H1 (cell line): ENCODE measurements at regions not wholly inside any gene's neighbourhood (a gene's known extent, or its start where the extent isn't known, plus 50 kb on each side); places are given as distances from the start of the nearest gene placed in this dataset.

Source experiments
- CTCF ChIA-PET: fragments of 300-600 bp; sonication (Branson Sonifier 250); formaldehyde crosslinking; loops from one replicate; lab custom pipeline; 2021; ENCODE audit not compliant: partially characterized antibody; lab: Charles Lee
- POLR2A ChIA-PET: fragments of 300-600 bp; sonication (Branson Sonifier 250); formaldehyde crosslinking; loops from one replicate; lab custom pipeline; 2021; ENCODE audit warnings: inconsistent platforms; ENCODE audit not compliant: partially characterized antibody; lab: Charles Lee
- DNase-seq, 2 experiments: peaks; one replicate each; pipeline versions ENCODE4 v3.0.0 to v3.0.0-alpha.2; 2010 to 2022; ENCODE audit warnings: low spot score in 2 of 2, low read depth in 1 of 2, mixed read lengths in 1 of 2
- FAIRE-seq: peaks from 2 replicates; lab custom pipeline; 2011; peaks lifted over from hg19 to GRCh38; lab: Jason Lieb, UNC
- H2AFZ ChIP-seq: 2 replicates; pipeline ENCODE4 v1.8.1; 2012; ENCODE audit warnings: low read length, inconsistent platforms
- H2AK5ac ChIP-seq: 2 replicates; pipeline ENCODE4 v1.6.1; 2013; ENCODE audit warnings: low read depth, low read length
- H2BK120ac ChIP-seq: replicated peaks from 2 replicates; pipeline ENCODE3; 2013; ENCODE audit warnings: low read depth, low read length, inconsistent platforms
- H2BK12ac ChIP-seq: 2 replicates; pipeline ENCODE4 v1.6.1; 2013; ENCODE audit warnings: low read depth, low read length
- H2BK15ac ChIP-seq: 2 replicates; pipeline ENCODE4 v1.6.1; 2013; ENCODE audit warnings: low read length
- H2BK20ac ChIP-seq: 2 replicates; pipeline ENCODE4 v1.6.1; 2013; ENCODE audit warnings: low read length
- H2BK5ac ChIP-seq: 2 replicates; pipeline ENCODE4 v1.6.1; 2013; ENCODE audit warnings: low read depth, low read length
- H3K14ac ChIP-seq: 2 replicates; pipeline ENCODE4 v1.6.1; 2013; ENCODE audit warnings: inconsistent platforms; ENCODE audit not compliant: insufficient read length
- H3K18ac ChIP-seq: 2 replicates; pipeline ENCODE4 v1.6.1; 2013; ENCODE audit warnings: low read length; ENCODE audit errors: extremely low read depth
- H3K23ac ChIP-seq: 2 replicates; pipeline ENCODE4 v1.6.1; 2013; ENCODE audit warnings: inconsistent platforms; ENCODE audit not compliant: insufficient read length
- H3K23me2 ChIP-seq: 2 replicates; pipeline ENCODE4 v1.6.1; 2013; ENCODE audit warnings: low read depth, low read length
- H3K27ac ChIP-seq: 2 replicates; pipeline ENCODE4 v1.6.1; 2011; ENCODE audit warnings: low read depth, low read length, inconsistent platforms
- H3K27me3 ChIP-seq, 4 experiments: replicated peaks in 1 of 4; 1 replicate in 1 of 4; 2 replicates in 3 of 4; pipeline versions ENCODE4 v1.6.1 to v1.8.1; 2011 to 2013; ENCODE audit warnings: low read length in 3 of 4, mild to moderate bottlenecking in 3 of 4, inconsistent platforms in 2 of 4, mixed read lengths in 2 of 4, moderate library complexity in 1 of 4; ENCODE audit not compliant: control insufficient read depth in 3 of 4, insufficient read depth in 3 of 4; ENCODE audit errors: extremely low read depth in 1 of 4
- H3K36me3 ChIP-seq, 4 experiments: 2 replicates each; pipeline versions ENCODE4 v1.6.1 to v1.8.1; 2011 to 2013; ENCODE audit warnings: mild to moderate bottlenecking in 4 of 4, low read length in 3 of 4, moderate library complexity in 2 of 4, control low read depth in 1 of 4, inconsistent platforms in 1 of 4; ENCODE audit not compliant: insufficient read depth in 4 of 4, control insufficient read depth in 2 of 4
- H3K4ac ChIP-seq: replicated peaks from 2 replicates; pipeline ENCODE3; 2013; ENCODE audit warnings: low read length, low read depth, mixed read lengths, inconsistent platforms; ENCODE audit not compliant: insufficient read length
- H3K4me1 ChIP-seq, 4 experiments: replicated peaks in 1 of 4; 1 replicate in 1 of 4; 2 replicates in 3 of 4; pipeline versions ENCODE4 v1.6.1 to v1.8.1; 2011 to 2013; ENCODE audit warnings: low read length in 3 of 4, inconsistent platforms in 2 of 4, mixed read lengths in 1 of 4; ENCODE audit not compliant: insufficient read depth in 4 of 4, control insufficient read depth in 3 of 4
- H3K4me2 ChIP-seq, 2 experiments: 2 replicates each; pipeline versions ENCODE4 v1.6.1 to v1.8.1; 2011 to 2013; ENCODE audit warnings: low read depth in 2 of 2, low read length in 2 of 2, control low read depth in 1 of 2, inconsistent platforms in 1 of 2, mild to moderate bottlenecking in 1 of 2; ENCODE audit not compliant: insufficient read depth in 1 of 2
- H3K4me3 ChIP-seq, 4 experiments: fragments of 200-600, 300-600 bp in 1 of 4; sonication (generic), shearing (Covaris generic), sonication (Bioruptor Twin) in 1 of 4; 2 replicates each; pipeline versions ENCODE4 v1.5.1 to v1.8.1; 2011 to 2016; ENCODE audit warnings: low read length in 4 of 4, low read depth in 3 of 4, control low read depth in 2 of 4, inconsistent platforms in 2 of 4, mild to moderate bottlenecking in 2 of 4, mixed read lengths in 1 of 4, moderate library complexity in 1 of 4; ENCODE audit not compliant: insufficient read depth in 2 of 4; ENCODE audit errors: extremely low read depth in 1 of 4
- H3K56ac ChIP-seq: replicated peaks from 2 replicates; pipeline ENCODE3; 2013; ENCODE audit warnings: low read depth, mild to moderate bottlenecking, mixed read lengths, low read length, inconsistent platforms; ENCODE audit not compliant: insufficient read length
- H3K79me1 ChIP-seq: 2 replicates; pipeline ENCODE4 v1.6.1; 2013; ENCODE audit warnings: low read depth, low read length, control low read depth
- H3K79me2 ChIP-seq, 2 experiments: 2 replicates each; pipeline versions ENCODE4 v1.6.1 to v1.8.1; 2012 to 2013; ENCODE audit warnings: low read length in 2 of 2, mild to moderate bottlenecking in 2 of 2, inconsistent platforms in 1 of 2; ENCODE audit not compliant: insufficient read depth in 2 of 2, control insufficient read depth in 1 of 2
- H3K9ac ChIP-seq, 4 experiments: replicated peaks in 1 of 4; 1 replicate in 1 of 4; 2 replicates in 3 of 4; pipeline versions ENCODE4 v1.6.1 to v1.8.1; 2011 to 2013; ENCODE audit warnings: low read depth in 3 of 4, low read length in 3 of 4, control low read depth in 2 of 4, mild to moderate bottlenecking in 2 of 4, moderate library complexity in 2 of 4, inconsistent platforms in 1 of 4; ENCODE audit errors: extremely low read depth in 1 of 4
- H3K9me3 ChIP-seq, 2 experiments: 2 replicates each; pipeline versions ENCODE4 v1.6.1 to v1.8.1; 2012 to 2013; ENCODE audit warnings: mild to moderate bottlenecking in 2 of 2, moderate library complexity in 2 of 2, control low read depth in 1 of 2, inconsistent platforms in 1 of 2, low read depth in 1 of 2, low read length in 1 of 2, mixed read lengths in 1 of 2; ENCODE audit not compliant: insufficient read depth in 2 of 2
- H4K20me1 ChIP-seq, 2 experiments: replicated peaks in 1 of 2; 2 replicates each; pipeline versions ENCODE3 to v1.8.1; 2011 to 2013; ENCODE audit warnings: inconsistent platforms in 2 of 2, low read length in 2 of 2, mild to moderate bottlenecking in 1 of 2; ENCODE audit not compliant: insufficient read depth in 2 of 2, control insufficient read depth in 1 of 2
- H4K5ac ChIP-seq: 2 replicates; pipeline ENCODE4 v1.6.1; 2013; ENCODE audit warnings: low read length, low read depth, mixed read lengths, inconsistent platforms; ENCODE audit not compliant: insufficient read length
- H4K8ac ChIP-seq: 2 replicates; pipeline ENCODE4 v1.8.0; 2013; ENCODE audit warnings: mild to moderate bottlenecking, moderate library complexity, low read length, inconsistent platforms; ENCODE audit not compliant: insufficient read depth; ENCODE audit errors: extremely low read depth
- H4K91ac ChIP-seq: replicated peaks from 2 replicates; pipeline ENCODE3; 2013; ENCODE audit warnings: low read length, mixed read lengths, inconsistent platforms; ENCODE audit not compliant: insufficient read length
- BCL11A ChIP-seq, 2 experiments: IDR thresholded peaks; one replicate each; pipeline ENCODE4 v1.6.1; 2011; ENCODE audit warnings: low read depth in 2 of 2, low read length in 2 of 2, mild to moderate bottlenecking in 2 of 2
- CTBP2 ChIP-seq: IDR thresholded peaks from 2 replicates; pipeline ENCODE4 v1.7.0; 2011; ENCODE audit warnings: borderline replicate concordance, mild to moderate bottlenecking, moderate library complexity, mixed read lengths, low read length; ENCODE audit not compliant: insufficient read depth, insufficient read length
- EZH2 ChIP-seq: fragments of 200-600 bp; sonication (generic); IDR thresholded peaks from 2 replicates; pipeline ENCODE4 v1.7.1; 2012; ENCODE audit warnings: low read depth, mild to moderate bottlenecking, moderate library complexity, low read length, inconsistent platforms; ENCODE audit not compliant: severe bottlenecking
- GABPA ChIP-seq: IDR thresholded peaks from 2 replicates; pipeline ENCODE4 v1.6.1; 2011; ENCODE audit warnings: mild to moderate bottlenecking, low read length, moderate library complexity, borderline replicate concordance; ENCODE audit not compliant: insufficient read depth
- POLR2AphosphoS5 ChIP-seq: IDR thresholded peaks from 2 replicates; pipeline ENCODE4 v1.6.1; 2011; ENCODE audit warnings: low read depth, low read length
- RAD21 ChIP-seq, 2 experiments: IDR thresholded peaks in 1 of 2; conservative IDR thresholded peaks in 1 of 2; 2 replicates each; pipeline ENCODE4 v1.6.1; 2011; ENCODE audit warnings: low read depth in 2 of 2, low read length in 2 of 2, improper control_type of control experiment in 1 of 2, inconsistent platforms in 1 of 2, mild to moderate bottlenecking in 1 of 2, moderate library complexity in 1 of 2
- SRF ChIP-seq: IDR thresholded peaks from 2 replicates; pipeline ENCODE4 v1.6.1; 2011; ENCODE audit warnings: mild to moderate bottlenecking, low read depth, low read length, moderate library complexity
- TCF12 ChIP-seq: IDR thresholded peaks from 2 replicates; pipeline ENCODE4 v1.6.1; 2011; ENCODE audit warnings: low read depth, mild to moderate bottlenecking, low read length
- ZNF274 ChIP-seq: IDR thresholded peaks from 2 replicates; pipeline ENCODE4 v1.7.0; 2012; ENCODE audit warnings: low read length, borderline replicate concordance; ENCODE audit errors: extremely low read depth
- WGBS, 2 experiments: shearing (Covaris generic) in 1 of 2; methylation state at CpG; one replicate each; pipeline versions ENCODE4 v1.1.6 to v1.1.7; 2013 to 2015; ENCODE audit warnings: low lambda C conversion rate in 2 of 2, mixed read lengths in 2 of 2, inconsistent platforms in 1 of 2, low coverage in 1 of 2, missing lambda C conversion rate in 1 of 2; ENCODE audit not compliant: insufficient replicate concordance in 2 of 2, insufficient coverage in 1 of 2, insufficient read length in 1 of 2; ENCODE audit errors: extremely low coverage in 1 of 2, missing lambda C conversion rate in 1 of 2; 5-methylcytosine and 5-hydroxymethylcytosine counted together
- TF ChIP-seq, protein P1 (sequence below): IDR thresholded peaks from 2 replicates; pipeline ENCODE4 v1.6.1; 2012; ENCODE audit warnings: inconsistent platforms

DNA sequence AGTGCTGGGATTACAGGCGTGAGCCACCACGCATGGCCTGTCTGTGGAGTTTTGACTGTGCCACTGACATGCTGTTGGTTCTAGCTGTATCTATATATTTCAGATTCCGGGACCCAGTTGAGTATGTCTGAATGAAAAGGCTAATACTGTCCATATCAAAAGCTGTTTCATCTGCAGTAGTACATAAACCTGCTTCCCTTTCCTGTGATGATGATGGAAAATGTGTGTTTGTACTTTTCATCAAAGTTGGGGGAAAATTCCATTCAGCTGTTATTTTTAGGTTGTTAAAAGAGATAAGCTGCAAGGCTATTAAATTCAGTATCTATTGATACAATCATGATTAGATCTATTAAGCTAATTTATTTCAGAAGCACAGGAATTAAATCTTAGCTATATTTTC, 237.6 kb upstream of the ADAMTSL1 start:
- no peak for FAIRE-seq
- no peak overlapping the region for H2AFZ ChIP-seq
- H3K4me2 ChIP-seq: no peak overlapping the region
- ChIA-PET POLR2A (no interaction called here), CTCF (interaction anchor here (1.1 to 1.8 kb wide), 5 partner anchors 8 to 23 kb away, joined by 3 to 5 read pairs (median 5); no protein-coding TSS in a partner anchor)
- H3K4me3 ChIP-seq: no peak overlapping the region
- no peak for DNase-seq
- H3K18ac ChIP-seq: no peak overlapping the region
- no peak overlapping the region for H2BK20ac ChIP-seq
- H2BK12ac ChIP-seq: no peak overlapping the region
- H3K23me2 ChIP-seq: no peaks in the 10 kb centered on the region
- H3K23ac ChIP-seq: no peak overlapping the region
- H3K36me3 ChIP-seq: no peaks in the 10 kb centered on the region
- H3K14ac ChIP-seq: no peak overlapping the region
- WGBS, 2 experiments: 91% methylated on average over 3 of the region's 3 CpGs; no CpG with 5 or more reads in 1 of the 2 experiments
- H3K79me2 ChIP-seq: no peaks in the 10 kb centered on the region
- no peak overlapping the region for H4K8ac ChIP-seq
- H3K4ac ChIP-seq: no peak overlapping the region
- no peaks in the 10 kb centered on the region for H3K9me3 ChIP-seq
- no peak overlapping the region for H3K9ac ChIP-seq
- no peak overlapping the region for H4K5ac ChIP-seq
- H3K27ac ChIP-seq: no peak overlapping the region
- no peak overlapping the region for H2BK15ac ChIP-seq
- no peaks in the 10 kb centered on the region for H3K79me1 ChIP-seq
- H3K4me1 ChIP-seq: no peaks in the 10 kb centered on the region
- TF ChIP-seq ZNF274 (no peak), POLR2AphosphoS5 (no peak), CTBP2 (no peak), GABPA (no peak), SRF (no peak), BCL11A (IDR thresholded peaks at IDR 0.05; ENCODE audit: low read depth in 2 of 2, low read length in 2 of 2) (no peak), EZH2 (no peak), TCF12 (no peak), RAD21 (IDR thresholded peaks at IDR 0.05 in 1 of 2, conservative IDR thresholded peaks at IDR 0.05 in 1 of 2; ENCODE audit: low read depth in 2 of 2, low read length in 2 of 2) (no peak)
- TF ChIP-seq, protein P1, sequence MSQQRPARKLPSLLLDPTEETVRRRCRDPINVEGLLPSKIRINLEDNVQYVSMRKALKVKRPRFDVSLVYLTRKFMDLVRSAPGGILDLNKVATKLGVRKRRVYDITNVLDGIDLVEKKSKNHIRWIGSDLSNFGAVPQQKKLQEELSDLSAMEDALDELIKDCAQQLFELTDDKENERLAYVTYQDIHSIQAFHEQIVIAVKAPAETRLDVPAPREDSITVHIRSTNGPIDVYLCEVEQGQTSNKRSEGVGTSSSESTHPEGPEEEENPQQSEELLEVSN: no peak
- no peak overlapping the region for H2AK5ac ChIP-seq
- no peak overlapping the region for H2BK5ac ChIP-seq
- no peak overlapping the region for H3K56ac ChIP-seq
- no peaks in the 10 kb centered on the region for H4K20me1 ChIP-seq
- no peaks in the 10 kb centered on the region for H3K27me3 ChIP-seq
- no peak overlapping the region for H4K91ac ChIP-seq
- no peak overlapping the region for H2BK120ac ChIP-seq
